ENCODE measurements at regions not wholly inside any gene's neighbourhood (a gene's known extent, or its start where the extent isn't known, plus 50 kb on each side); places are given as distances from the start of the nearest gene placed in this dataset. TPM values are rescaled to one million over a fixed set of nuclear protein-coding genes. Genes with fewer than 3 reads are reported as not detected.

DNA sequence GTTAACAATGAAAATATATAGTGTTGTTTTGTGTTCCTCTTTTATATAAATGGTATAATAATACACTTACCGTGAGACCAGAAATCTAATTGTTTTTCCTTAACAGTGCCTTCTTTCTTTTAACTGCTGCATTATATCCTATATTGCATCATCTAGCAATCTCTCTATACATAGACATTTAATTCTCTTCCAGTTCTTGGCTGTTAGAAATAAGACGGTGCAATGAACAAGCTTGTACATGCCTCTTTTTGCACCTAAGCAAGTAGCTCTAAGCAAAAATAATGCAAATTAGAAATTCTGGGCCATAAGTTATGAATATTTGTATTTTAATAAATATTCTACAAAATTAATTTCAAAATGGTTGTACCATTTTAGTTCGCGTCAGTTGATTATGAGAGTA is 55.9 kb upstream of the AHR start:
- H3K36me3 ChIP-seq = no peaks in the 10 kb centered on the region
- DNase-seq (ENCODE audit: extremely low spot score in 2 of 2) = no peak
- TF ChIP-seq, protein P1, sequence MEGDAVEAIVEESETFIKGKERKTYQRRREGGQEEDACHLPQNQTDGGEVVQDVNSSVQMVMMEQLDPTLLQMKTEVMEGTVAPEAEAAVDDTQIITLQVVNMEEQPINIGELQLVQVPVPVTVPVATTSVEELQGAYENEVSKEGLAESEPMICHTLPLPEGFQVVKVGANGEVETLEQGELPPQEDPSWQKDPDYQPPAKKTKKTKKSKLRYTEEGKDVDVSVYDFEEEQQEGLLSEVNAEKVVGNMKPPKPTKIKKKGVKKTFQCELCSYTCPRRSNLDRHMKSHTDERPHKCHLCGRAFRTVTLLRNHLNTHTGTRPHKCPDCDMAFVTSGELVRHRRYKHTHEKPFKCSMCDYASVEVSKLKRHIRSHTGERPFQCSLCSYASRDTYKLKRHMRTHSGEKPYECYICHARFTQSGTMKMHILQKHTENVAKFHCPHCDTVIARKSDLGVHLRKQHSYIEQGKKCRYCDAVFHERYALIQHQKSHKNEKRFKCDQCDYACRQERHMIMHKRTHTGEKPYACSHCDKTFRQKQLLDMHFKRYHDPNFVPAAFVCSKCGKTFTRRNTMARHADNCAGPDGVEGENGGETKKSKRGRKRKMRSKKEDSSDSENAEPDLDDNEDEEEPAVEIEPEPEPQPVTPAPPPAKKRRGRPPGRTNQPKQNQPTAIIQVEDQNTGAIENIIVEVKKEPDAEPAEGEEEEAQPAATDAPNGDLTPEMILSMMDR (IDR thresholded peaks at IDR 0.05) = no peak
- TF ChIP-seq POLR2AphosphoS5 (IDR thresholded peaks at IDR 0.05; ENCODE audit: insufficient read depth in 1 of 2, low read depth in 1 of 2) = no peak

DNA sequence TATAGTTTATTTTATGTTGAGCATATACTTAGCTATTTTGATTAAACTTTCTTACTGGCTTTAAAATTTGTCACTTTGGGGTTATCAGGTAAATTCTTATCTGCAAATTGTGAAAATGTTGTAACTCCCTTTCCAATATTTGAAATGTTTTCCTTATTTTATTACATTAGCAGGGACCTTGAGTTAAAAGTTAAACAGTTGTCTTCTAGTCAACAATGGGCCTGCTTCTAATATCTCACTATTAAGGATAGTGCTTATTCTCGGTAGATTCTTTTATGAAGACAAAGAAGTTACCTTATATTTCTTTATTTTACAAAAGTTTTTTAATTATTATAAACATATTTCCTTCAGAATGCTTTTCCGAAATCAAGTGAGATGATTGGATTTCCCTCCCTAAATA is 53.7 kb upstream of the AHR start:
- no peak for DNase-seq (ENCODE audit: extremely low spot score in 2 of 2)
- H3K27ac ChIP-seq = no peak overlapping the region
- intact Hi-C loops (cut with DNase I) = no loop called here
- no peak for TF ChIP-seq POLR2AphosphoS5 (IDR thresholded peaks at IDR 0.05; ENCODE audit: insufficient read depth in 1 of 2, low read depth in 1 of 2)
- TF ChIP-seq POLR2A (IDR thresholded peaks at IDR 0.05) = no peak
- TF ChIP-seq, protein P1 (IDR thresholded peaks at IDR 0.05) = no peak
- no peak overlapping the region for H3K4me3 ChIP-seq
- H3K4me1 ChIP-seq = no peaks in the 10 kb centered on the region
- no peaks in the 10 kb centered on the region for H3K9me3 ChIP-seq
- no peaks in the 10 kb centered on the region for H3K36me3 ChIP-seq
- H3K27me3 ChIP-seq = no peaks in the 10 kb centered on the region

More for the DNA sequence above, 55.9 kb upstream of the AHR start:
- H3K27me3 ChIP-seq = no peaks in the 10 kb centered on the region
- H3K27ac ChIP-seq = no peak overlapping the region
- no peaks in the 10 kb centered on the region for H3K4me1 ChIP-seq
- H3K9me3 ChIP-seq = no peaks in the 10 kb centered on the region
- intact Hi-C loops (cut with DNase I) = no loop called here
- H3K4me3 ChIP-seq = no peak overlapping the region

DNA sequence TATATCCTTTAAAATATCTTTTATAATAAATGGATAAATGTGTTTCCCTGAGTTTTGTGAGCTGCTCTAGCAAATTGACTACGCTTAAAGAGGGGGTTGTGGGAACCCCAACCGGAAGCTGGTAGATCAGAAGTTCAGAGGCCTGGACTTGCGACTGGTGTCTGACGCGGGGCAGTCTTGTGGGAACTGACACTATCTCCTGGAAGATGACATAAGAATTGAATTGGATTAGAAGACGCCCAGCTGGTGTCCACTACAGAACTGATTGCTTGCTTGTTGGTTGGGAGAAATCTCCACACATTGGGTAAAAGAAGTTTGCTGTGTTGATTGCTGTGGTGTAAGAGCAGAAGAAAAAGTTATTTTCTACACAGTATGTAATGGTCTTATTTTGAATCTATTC is 51.1 kb upstream of the AHR start:
- no peaks in the 10 kb centered on the region for H3K9me3 ChIP-seq
- intact Hi-C loops (cut with DNase I) = no loop called here
- H3K4me1 ChIP-seq = no peaks in the 10 kb centered on the region
- H3K27me3 ChIP-seq = no peaks in the 10 kb centered on the region
- no peak for DNase-seq (ENCODE audit: extremely low spot score in 2 of 2)
- no peak for TF ChIP-seq POLR2A (IDR thresholded peaks at IDR 0.05)
- TF ChIP-seq, protein P1 (IDR thresholded peaks at IDR 0.05) = no peak
- no peak for TF ChIP-seq POLR2AphosphoS5 (IDR thresholded peaks at IDR 0.05; ENCODE audit: insufficient read depth in 1 of 2, low read depth in 1 of 2)
- no peak overlapping the region for H3K4me3 ChIP-seq
- no peak overlapping the region for H3K27ac ChIP-seq
- no peaks in the 10 kb centered on the region for H3K36me3 ChIP-seq

DNA sequence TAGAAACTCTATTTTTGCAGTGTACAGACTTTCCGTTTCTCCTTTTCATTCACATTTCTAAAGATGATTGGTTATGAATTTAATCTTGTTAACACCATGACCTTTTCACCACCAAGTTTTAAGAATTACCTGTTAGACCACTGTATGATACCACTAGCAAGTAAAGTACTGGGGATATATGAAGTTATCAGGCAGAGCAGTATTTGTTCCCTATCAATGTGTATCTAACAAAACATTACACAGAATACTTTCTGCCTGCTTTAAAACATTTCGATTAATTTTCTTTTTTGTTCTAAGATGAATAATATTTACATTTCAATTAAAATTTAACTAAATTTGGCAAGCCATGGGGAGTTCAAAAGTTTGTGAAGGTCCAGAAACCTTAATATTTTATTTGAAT is 49.9 kb upstream of the AHR start:
- Histone ChIP-seq H3K36me3 (no peaks in the 10 kb centered on the region), H3K4me1 (no peaks in the 10 kb centered on the region), H3K4me3 (no peak overlapping the region), H3K27me3 (no peaks in the 10 kb centered on the region), H3K27ac (no peak overlapping the region), H3K9me3 (no peaks in the 10 kb centered on the region)
- no peak for DNase-seq (ENCODE audit: extremely low spot score in 2 of 2)
- TF ChIP-seq, protein P1 (IDR thresholded peaks at IDR 0.05) = no peak
- TF ChIP-seq POLR2A (IDR thresholded peaks at IDR 0.05) (no peak), POLR2AphosphoS5 (IDR thresholded peaks at IDR 0.05; ENCODE audit: insufficient read depth in 1 of 2, low read depth in 1 of 2) (no peak)
- intact Hi-C loops (cut with DNase I) = no loop called here

Small RNAs in the stretch of these regions (small RNA-seq; reads per million reads assigned to genes)
- gene RF00017 = not detected

All from vagina (tissue), 2 donors.